ENCODE measurements at regions not wholly inside any gene's neighbourhood (a gene's known extent, or its start where the extent isn't known, plus 50 kb on each side); places are given as distances from the start of the nearest gene placed in this dataset.
"Not testable (repeated sequence)": the region's sequence is repeated elsewhere in the genome, so short reads cannot be mapped to it uniquely, and the experiment has no call there.

- no peak for DNase-seq (ENCODE audit: low spot score)
Measured at GRCh38 chr6:11427091-11427722, 110.3 kb upstream of the TMEM170B start.

DNA sequence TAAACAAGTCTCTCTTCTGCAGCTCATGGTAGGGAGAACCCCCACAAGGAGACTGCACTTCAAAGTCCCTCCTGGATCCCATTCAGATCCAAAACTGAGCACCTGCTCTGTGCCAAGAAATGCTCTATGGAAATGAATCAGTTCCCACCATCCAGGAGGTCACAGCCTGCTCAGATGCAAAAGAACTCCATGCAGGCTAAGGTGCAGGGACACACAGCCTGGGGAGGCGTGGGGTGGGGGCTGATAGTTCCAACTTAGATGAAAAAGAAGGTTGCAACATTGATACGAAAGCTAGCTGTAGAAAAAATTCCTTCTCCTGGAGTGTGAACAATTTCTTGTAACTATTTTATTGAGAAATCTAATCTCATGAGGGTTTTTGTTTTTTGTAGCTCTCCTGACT is 111.0 kb upstream of the TMEM170B start:
- no peak for DNase-seq (ENCODE audit: low spot score)

DNA sequence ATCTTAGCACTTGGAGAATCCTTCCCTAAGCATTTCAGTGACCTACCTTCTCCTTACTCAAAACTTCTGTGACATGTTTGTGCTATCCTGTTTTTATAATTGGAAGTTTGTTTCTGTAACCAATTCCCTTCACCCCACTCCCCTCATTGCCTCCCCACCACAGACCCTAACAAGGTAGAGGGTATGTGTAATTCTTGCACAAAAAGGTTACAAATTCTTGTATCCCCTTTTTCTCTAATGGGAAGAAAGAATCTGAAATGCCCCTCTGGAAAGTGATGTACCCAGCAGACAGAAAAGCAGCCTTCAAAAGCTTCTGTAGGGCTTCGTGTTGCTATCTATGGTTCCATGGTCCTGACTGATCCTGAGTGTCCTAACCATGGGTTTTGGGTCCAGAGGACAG is 111.7 kb upstream of the TMEM170B start:
- DNase-seq (ENCODE audit: low spot score), result no peak

GRCh38 chr6:11425431-11425871 is 112.1 kb upstream of the TMEM170B start:
- DNase-seq (ENCODE audit: low spot score), result no peak

- DNase-seq (ENCODE audit: low spot score), result no peak
Measured at GRCh38 chr6:11424395-11425034, 113.0 kb upstream of the TMEM170B start.

DNA sequence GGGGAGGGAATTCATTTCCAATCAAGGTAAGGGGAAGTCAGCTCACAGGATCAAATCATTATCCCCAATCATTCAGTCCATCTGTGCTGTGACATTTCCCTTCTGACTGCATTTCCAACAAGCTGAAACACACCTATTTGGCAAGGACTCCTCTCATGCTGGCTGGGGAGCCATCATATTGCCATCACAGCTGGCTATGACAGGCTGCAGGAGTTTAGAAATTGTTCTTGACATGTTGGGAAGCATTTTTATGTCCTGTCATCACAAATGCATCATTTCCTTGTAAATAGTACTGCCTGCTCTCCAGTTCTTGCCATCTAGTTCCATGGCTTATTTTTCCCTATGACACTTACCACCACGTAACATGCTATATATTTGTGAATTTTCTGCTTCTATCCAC is 113.9 kb upstream of the TMEM170B start:
- no peak for DNase-seq (ENCODE audit: low spot score)

DNA sequence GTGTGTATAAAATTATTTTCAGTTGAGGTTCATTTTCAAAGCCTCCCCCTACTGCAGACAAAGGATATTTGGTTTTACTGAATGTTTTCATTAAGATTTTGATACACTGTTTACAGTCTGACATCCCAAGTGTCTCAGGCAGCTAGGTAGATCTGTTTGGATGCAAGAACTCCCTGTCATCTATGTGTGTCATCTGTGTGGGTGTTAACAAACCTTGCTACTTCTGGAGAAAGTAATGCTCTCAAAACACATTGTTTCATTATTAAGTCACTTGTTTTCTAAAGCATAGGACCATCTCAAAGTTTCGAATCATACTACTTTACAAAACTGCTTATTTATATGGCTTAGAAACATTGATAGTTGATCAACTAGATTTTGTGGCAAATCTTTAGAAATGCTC is 114.5 kb upstream of the TMEM170B start:
- DNase-seq (ENCODE audit: low spot score), result no peak

- no peak for DNase-seq (ENCODE audit: low spot score)
Measured at GRCh38 chr6:11419763-11420453, 117.6 kb upstream of the TMEM170B start.

DNA sequence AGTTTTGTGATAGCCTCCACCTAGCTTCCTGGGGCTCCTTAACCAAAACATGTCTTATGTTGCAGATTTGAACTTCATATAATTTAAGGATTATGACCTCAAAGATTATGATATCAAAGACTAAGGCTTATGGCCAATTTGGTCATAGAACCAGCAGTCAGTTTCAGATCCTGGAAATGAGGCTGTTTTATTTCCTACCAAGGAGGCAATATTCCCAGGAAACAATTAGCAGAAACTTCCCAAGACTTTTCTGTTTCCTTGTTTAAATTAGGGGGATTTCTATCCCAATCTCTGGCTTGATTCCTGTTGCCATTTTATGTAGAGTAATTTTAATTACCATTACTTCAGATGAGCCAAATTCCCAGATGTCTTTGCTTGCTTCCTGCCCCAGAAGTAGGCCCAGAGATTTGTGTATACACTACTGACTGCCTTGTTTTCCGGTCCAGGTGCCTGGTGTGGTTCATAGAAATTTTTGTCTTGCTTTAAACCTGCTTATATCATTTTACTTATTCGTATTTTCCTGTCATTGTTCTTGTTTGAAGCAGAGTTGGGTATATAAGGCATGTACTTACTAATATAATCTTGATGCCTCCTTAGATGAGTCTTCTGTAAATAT is 119.2 kb upstream of the TMEM170B start:
- DNase-seq (ENCODE audit: low spot score), result no peak

- DNase-seq (ENCODE audit: low spot score), result no peak
Measured at GRCh38 chr6:11416936-11417576, 120.5 kb upstream of the TMEM170B start.

GRCh38 chr6:11416099-11416935 is 121.2 kb upstream of the TMEM170B start:
- not testable (repeated sequence) for DNase-seq (ENCODE audit: low spot score)

DNA sequence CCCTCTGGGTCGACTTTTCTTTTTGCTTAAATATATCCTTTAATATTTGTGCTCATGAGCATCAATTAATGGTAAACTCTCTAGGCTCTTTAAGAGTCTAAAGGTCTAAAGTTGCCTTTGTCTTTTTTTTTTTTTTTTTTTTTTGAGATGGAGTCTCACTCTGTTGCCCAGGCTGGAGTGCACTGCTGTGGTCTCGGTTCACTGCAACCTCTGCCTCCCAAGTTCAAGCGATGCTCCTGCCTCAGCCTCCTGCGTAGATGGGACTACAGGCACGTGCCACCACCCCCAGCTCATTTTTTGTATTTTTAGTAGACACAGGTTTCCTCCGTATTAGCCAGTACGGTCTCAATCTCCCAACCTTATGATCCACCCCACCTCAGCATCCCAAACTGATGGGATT is 122.0 kb upstream of the TMEM170B start:
- no peak for DNase-seq (ENCODE audit: low spot score)

GRCh38 chr6:11414176-11414963 is 123.2 kb upstream of the TMEM170B start:
- no peak for DNase-seq (ENCODE audit: low spot score)

- DNase-seq (ENCODE audit: low spot score), result no peak
Measured at GRCh38 chr6:11413728-11414127, 123.8 kb upstream of the TMEM170B start.

- no peak for DNase-seq (ENCODE audit: low spot score)
Measured at GRCh38 chr6:11413117-11413687, 124.3 kb upstream of the TMEM170B start.

- no peak for DNase-seq (ENCODE audit: low spot score)
Measured at GRCh38 chr6:11412616-11413015, 124.9 kb upstream of the TMEM170B start.

DNA sequence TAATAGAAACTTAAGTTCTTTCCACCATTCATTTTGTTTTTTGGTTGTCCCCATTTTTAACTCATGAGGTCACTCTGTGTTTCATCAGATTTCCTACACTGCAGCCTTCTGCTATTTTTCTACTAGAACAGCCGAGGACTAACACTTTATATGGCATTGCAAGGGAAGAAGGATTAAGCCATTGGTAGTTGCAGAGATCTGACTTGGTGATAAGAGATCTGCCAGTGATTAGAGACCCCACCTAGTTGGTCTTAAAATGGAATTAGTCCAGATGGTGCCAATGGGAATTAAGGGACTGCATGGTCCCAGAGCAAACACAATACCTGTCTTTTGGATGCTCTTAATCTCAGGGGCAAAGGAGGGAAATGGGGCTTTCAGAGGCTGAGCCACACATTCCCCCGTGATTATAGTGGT is 125.5 kb upstream of the TMEM170B start:
- no peak for DNase-seq (ENCODE audit: low spot score)

- DNase-seq (ENCODE audit: low spot score), result no peak
Measured at GRCh38 chr6:11411593-11411992, 126.0 kb upstream of the TMEM170B start.

DNA sequence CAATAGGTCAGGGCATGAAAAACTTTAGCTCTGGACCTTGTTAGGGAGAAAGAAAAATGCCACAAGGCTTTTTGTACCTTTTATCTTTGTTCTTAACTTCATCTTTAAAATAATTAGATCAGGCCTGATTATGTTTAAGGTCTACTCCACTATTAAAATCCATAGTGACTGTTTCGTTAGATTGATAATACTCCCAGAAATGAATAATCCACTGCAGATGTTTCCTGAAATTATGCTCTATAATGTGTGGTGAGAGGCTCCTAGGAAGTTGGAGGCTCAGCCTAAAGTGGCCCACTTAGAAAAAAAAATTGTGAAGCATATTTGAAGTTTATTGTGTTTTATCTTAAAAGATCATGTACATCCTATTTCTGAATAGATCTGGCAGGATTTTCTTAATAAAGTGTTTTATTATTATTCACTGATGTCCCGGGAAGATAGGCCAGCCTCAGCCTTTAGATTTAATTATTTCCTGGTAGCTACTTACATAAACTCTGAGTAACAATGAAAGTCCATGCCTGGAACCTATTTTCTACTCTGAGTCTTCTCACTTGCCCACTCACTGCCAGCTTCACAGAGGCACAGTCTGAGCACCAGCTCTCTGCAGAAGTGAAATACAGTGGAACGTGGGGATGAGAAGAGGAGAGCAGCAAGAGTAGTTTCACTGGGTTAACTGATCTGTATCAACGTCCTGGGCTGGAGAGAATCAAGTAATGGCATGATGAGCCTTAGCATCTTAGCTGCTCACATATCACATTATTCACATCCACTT is 126.8 kb upstream of the TMEM170B start:
- no peak for DNase-seq (ENCODE audit: low spot score)

DNA sequence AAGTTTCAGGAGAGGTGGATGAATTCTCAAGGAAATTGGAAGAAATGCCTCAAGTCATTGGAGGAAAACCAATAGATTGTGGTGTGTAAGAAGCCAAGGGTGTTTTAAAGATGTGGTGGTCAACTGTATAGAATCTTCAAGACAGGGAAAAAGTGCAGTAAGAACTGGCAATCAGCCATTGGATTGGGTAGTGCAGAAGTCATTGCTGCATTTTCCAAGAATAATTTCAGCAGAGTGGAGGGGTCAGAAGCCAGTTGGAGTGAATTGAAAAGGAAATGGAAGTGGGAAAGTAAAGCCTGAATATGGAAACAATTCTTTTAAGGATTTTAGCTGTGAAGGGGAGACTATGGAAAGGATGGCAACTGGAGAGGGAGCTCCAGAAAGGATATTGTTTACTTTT is 128.2 kb upstream of the TMEM170B start:
- no peak for DNase-seq (ENCODE audit: low spot score)
